ENCODE measurements at regions not wholly inside any gene's neighbourhood (a gene's known extent, or its start where the extent isn't known, plus 50 kb on each side); places are given as distances from the start of the nearest gene placed in this dataset.

GRCh38 chr2:216575465-216575864 lies 57.8 kb upstream of the IGFBP2 start:
- TF ChIP-seq POLR2A (IDR thresholded peaks at IDR 0.05) = no peak
- TF ChIP-seq CTCF (IDR thresholded peaks at IDR 0.05) = no peak
